Ovary (tissue), 7 donors: ENCODE measurements at regions not wholly inside any gene's neighbourhood (a gene's known extent, or its start where the extent isn't known, plus 50 kb on each side); places are given as distances from the start of the nearest gene placed in this dataset.

Source experiments
- DNase-seq, 5 donors: peaks; one replicate each; pipeline ENCODE4 v3.0.0-alpha.2; 2019 to 2020
- H3K27ac ChIP-seq, 2 donors: fragments of 200-600 bp; one replicate each; pipeline versions ENCODE4 v1.5.1 to v1.8.0; 2019 to 2022
- H3K27me3 ChIP-seq: fragments of 200-600 bp; one replicate; pipeline ENCODE4 v1.8.0; 2022
- H3K36me3 ChIP-seq: fragments of 200-600 bp; sonication (generic); one replicate; pipeline ENCODE4 v1.5.1; 2019
- H3K4me1 ChIP-seq: one replicate; pipeline ENCODE4 v1.8.1; 2013; ENCODE audit warnings: mild to moderate bottlenecking, moderate library complexity; ENCODE audit not compliant: insufficient read depth
- H3K4me3 ChIP-seq: fragments of 200-600 bp; sonication (generic); one replicate; pipeline ENCODE4 v1.5.1; 2017
- H3K9me3 ChIP-seq, 2 donors: fragments of 200-600 bp in 1 of 2; sonication (generic) in 1 of 2; one replicate each; pipeline versions ENCODE4 v1.5.1 to v1.8.1; 2013 to 2019; ENCODE audit warnings: mild to moderate bottlenecking in 1 of 2, moderate library complexity in 1 of 2
- EP300 ChIP-seq: sonication (generic); formaldehyde crosslinking; IDR thresholded peaks from one replicate; pipeline ENCODE4 v1.6.1; 2017; ENCODE audit warnings: antibody characterized with exemption
- POLR2A ChIP-seq: fragments of 450-650 bp; IDR thresholded peaks from one replicate; pipeline ENCODE4 v1.6.1; 2017; ENCODE audit warnings: antibody characterized with exemption, mild to moderate bottlenecking, moderate library complexity
- WGBS, 3 donors: extraction: QIAGEN DNeasy Blood & Tissue Kit in 1 of 3; methylation state at CpG; one replicate each; pipeline versions ENCODE4 v1.1.5 to v1.1.7; 2013 to 2017; 5-methylcytosine and 5-hydroxymethylcytosine counted together
- intact Hi-C, 4 donors: fragments of 100-400 bp; cut with DNase I; formaldehyde crosslinking; loops; one replicate each; pipeline versions ENCODE4 v1.11.0 to v1.15.1; 2022 to 2023
- TF ChIP-seq, protein P1 (sequence below), 3 donors: fragments of 450-650 bp in 2 of 3; fragments of 200-600 bp in 1 of 3; IDR thresholded peaks; one replicate each; pipeline versions ENCODE4 v1.5.1 to v1.8.0; 2016 to 2022; ENCODE audit warnings: antibody characterized with exemption in 3 of 3, mild to moderate bottlenecking in 1 of 3
- donor health status: DM: no; HTN: no; CAD: no; lungs with moderate emphysema.
- donor health status: DM: no; HTN: no; CAD: no.
- donor health status: Bipolar disorder and iron deficiency.
- donor health status: DM: no; HTN: no; CAD: no.
- donor health status: DM: yes; HTN: yes; CAD: no.

DNA sequence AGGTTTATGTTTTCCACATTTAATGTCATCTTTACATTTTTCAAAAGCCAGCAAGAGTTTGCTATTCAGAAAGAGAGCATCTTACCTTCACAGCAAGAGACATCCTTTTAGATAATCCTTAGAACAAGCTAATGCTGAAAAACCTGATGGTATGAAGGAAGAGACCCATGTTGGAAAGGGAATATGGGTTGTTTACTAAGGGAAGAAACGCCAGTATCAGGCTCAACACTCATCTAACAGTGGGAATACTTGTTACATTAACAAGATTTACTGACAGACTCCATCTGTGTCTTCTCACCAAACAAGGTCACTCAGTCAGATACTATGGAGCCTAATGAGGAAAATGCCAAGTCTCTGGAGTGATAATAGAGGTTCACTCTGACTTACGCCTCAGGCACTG is 1474.1 kb upstream of the SLC39A10 start:
- Histone ChIP-seq H3K4me3 (no peak overlapping the region), H3K27me3 (no peaks in the 10 kb centered on the region), H3K9me3 (no peaks in the 10 kb centered on the region), H3K4me1 (no peaks in the 10 kb centered on the region), H3K27ac (no peak overlapping the region), H3K36me3 (no peaks in the 10 kb centered on the region)
- intact Hi-C loops: no loop called here
- TF ChIP-seq, protein P1, sequence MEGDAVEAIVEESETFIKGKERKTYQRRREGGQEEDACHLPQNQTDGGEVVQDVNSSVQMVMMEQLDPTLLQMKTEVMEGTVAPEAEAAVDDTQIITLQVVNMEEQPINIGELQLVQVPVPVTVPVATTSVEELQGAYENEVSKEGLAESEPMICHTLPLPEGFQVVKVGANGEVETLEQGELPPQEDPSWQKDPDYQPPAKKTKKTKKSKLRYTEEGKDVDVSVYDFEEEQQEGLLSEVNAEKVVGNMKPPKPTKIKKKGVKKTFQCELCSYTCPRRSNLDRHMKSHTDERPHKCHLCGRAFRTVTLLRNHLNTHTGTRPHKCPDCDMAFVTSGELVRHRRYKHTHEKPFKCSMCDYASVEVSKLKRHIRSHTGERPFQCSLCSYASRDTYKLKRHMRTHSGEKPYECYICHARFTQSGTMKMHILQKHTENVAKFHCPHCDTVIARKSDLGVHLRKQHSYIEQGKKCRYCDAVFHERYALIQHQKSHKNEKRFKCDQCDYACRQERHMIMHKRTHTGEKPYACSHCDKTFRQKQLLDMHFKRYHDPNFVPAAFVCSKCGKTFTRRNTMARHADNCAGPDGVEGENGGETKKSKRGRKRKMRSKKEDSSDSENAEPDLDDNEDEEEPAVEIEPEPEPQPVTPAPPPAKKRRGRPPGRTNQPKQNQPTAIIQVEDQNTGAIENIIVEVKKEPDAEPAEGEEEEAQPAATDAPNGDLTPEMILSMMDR (IDR thresholded peaks at IDR 0.05): no peak
- no peak for TF ChIP-seq EP300
- TF ChIP-seq POLR2A: no peak
- WGBS, 3 donors: 15 to 26% (median 22%) methylated on average over 2 of the region's 2 CpGs
- DNase-seq: no peak

DNA sequence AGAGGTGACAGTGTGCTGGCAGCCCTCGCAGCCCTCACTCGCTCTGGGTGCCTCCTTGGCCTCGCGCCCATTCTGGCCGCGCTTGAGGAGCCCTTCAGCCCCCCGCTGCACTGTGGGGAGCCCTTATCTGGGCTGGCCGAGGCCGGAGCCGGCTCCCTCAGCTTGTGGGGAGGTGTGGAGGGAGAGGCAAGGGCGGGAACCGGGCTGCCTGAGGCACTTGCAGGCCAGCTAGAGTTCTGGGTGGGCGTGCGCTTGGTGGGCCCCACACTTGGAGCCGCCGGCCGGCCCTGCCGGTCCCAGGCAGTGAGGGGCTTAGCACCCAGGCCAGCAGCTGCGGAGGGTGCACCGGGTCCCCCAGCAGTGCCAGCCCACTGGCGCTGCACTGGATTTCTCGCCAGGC is 1480.9 kb upstream of the SLC39A10 start:
- peak in 1 of 5 donors; percentile 12 for DNase-seq
- TF ChIP-seq POLR2A (no peak), EP300 (no peak)
- TF ChIP-seq, protein P1 (IDR thresholded peaks at IDR 0.05): no peak

DNA sequence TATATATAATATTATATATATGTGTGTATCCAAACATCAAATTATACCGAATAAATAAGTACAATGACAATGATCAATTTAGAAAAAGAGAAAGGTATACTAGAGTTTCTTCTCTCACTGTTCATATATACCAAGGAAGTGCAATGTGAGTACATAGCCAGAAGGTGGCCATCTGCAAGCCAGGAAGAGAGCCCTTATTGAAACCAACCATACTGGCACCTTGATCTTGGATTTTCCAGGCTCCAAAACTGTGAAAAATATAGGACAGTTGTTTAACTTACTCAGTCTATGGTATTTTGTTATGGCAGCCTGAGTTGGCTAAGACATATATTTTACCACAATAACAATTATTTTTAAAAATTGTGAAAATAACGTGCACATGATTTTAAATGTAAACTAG is 1490.2 kb upstream of the SLC39A10 start:
- Histone ChIP-seq H3K27me3 (no peaks in the 10 kb centered on the region), H3K9me3 (no peaks in the 10 kb centered on the region), H3K36me3 (no peaks in the 10 kb centered on the region), H3K4me1 (no peaks in the 10 kb centered on the region), H3K4me3 (no peak overlapping the region), H3K27ac (no peak overlapping the region)
- TF ChIP-seq EP300 (no peak), POLR2A (no peak)
- TF ChIP-seq, protein P1 (IDR thresholded peaks at IDR 0.05): no peak
- intact Hi-C loops: no loop called here
- no peak for DNase-seq
- 42 to 52% (median 43%) methylated on average over 2 of the region's 2 CpGs for WGBS, 3 donors

More for the DNA sequence above, 1480.9 kb upstream of the SLC39A10 start:
- intact Hi-C loops: no loop called here
- Histone ChIP-seq H3K9me3 (no peaks in the 10 kb centered on the region), H3K27me3 (no peaks in the 10 kb centered on the region), H3K36me3 (no peaks in the 10 kb centered on the region), H3K4me1 (no peaks in the 10 kb centered on the region), H3K4me3 (no peak overlapping the region), H3K27ac (no peak overlapping the region)
- 87% methylated on average over 20 to 22 of the region's 22 CpGs for WGBS, 3 donors

DNA sequence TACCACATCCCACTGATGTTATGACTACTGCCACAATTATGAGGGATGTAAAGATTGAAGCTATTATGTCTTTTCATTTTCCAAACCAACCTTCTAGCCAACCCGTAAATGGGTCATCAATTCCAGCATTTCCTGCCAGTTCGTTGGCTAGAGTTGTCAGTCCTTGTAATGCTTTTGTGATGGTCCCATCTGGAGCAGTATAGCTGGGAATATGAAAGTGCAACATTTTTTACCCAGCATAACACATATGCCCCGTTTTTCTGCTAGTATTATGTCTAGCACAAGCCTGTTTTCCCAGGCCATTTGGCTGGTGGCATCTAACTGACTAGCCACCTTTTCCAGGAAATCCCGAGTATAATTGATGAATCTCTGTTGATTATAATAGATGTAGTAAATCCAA is 1501.6 kb upstream of the SLC39A10 start:
- H3K4me3 ChIP-seq: no peak overlapping the region
- no peak for DNase-seq
- TF ChIP-seq EP300 (no peak), POLR2A (no peak)
- TF ChIP-seq, protein P1 (IDR thresholded peaks at IDR 0.05): no peak
- H3K27ac ChIP-seq: no peak overlapping the region
- intact Hi-C loops: no loop called here
- H3K36me3 ChIP-seq: no peaks in the 10 kb centered on the region
- no peaks in the 10 kb centered on the region for H3K9me3 ChIP-seq
- WGBS, 3 donors: 66 to 81% (median 68%) methylated on average over 4 of the region's 4 CpGs
- H3K27me3 ChIP-seq: no peaks in the 10 kb centered on the region
- no peaks in the 10 kb centered on the region for H3K4me1 ChIP-seq

DNA sequence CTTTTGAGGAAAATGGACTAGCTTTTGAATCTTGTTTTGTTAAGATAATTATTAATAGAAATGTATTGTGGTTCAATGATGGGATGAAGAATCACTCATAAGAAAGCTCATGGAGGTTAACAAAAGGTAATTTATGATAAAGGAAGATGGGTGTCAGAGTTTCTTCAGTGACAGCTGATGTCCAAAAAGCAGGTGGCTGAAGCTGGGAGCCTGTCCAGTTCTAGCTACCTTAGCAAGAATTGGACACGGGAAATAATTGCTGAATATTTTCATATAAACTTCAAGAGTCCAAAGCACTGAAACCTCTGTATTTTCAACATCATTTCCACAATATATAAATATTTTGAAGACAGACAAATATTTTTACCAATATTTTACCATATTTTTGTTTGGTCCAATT is 1505.8 kb upstream of the SLC39A10 start:
- Histone ChIP-seq H3K36me3 (no peaks in the 10 kb centered on the region), H3K27ac (no peak overlapping the region), H3K27me3 (no peaks in the 10 kb centered on the region), H3K4me3 (no peak overlapping the region), H3K4me1 (no peaks in the 10 kb centered on the region), H3K9me3 (no peaks in the 10 kb centered on the region)
- DNase-seq: no peak
- intact Hi-C loops: no loop called here
- TF ChIP-seq, protein P1 (IDR thresholded peaks at IDR 0.05): no peak
- TF ChIP-seq POLR2A: no peak
- TF ChIP-seq EP300: no peak
- 54 to 88% (median 77%) methylated on average over 1 of the region's 1 CpG for WGBS, 3 donors
